Spleen (tissue), 11 donors: ENCODE measurements at regions not wholly inside any gene's neighbourhood (a gene's known extent, or its start where the extent isn't known, plus 50 kb on each side); places are given as distances from the start of the nearest gene placed in this dataset.

Source experiments
- DNase-seq: peaks from one replicate; pipeline ENCODE4 v3.0.0-alpha.2; 2020
- H3K27ac ChIP-seq, 8 donors: fragments of 200-600 bp; sonication (generic) in 7 of 8; 1 replicate in 4 of 8; 2 replicates in 4 of 8; pipeline versions ENCODE4 v1.5.0 to v1.8.0; 2016 to 2021; ENCODE audit warnings: inconsistent platforms in 4 of 8, mild to moderate bottlenecking in 4 of 8, moderate library complexity in 1 of 8
- H3K27me3 ChIP-seq, 7 donors: fragments of 200-600 bp; sonication (generic) in 6 of 7; replicated peaks in 1 of 7; 1 replicate in 4 of 7; 2 replicates in 3 of 7; pipeline versions ENCODE4 v1.5.0 to v1.8.0; 2016 to 2021; ENCODE audit warnings: inconsistent platforms in 3 of 7, mild to moderate bottlenecking in 1 of 7
- H3K36me3 ChIP-seq, 6 donors: fragments of 200-600 bp; sonication (generic) in 5 of 6; 1 replicate in 4 of 6; 2 replicates in 2 of 6; pipeline versions ENCODE4 v1.5.0 to v1.8.0; 2016 to 2021; ENCODE audit warnings: inconsistent platforms in 2 of 6
- H3K4me1 ChIP-seq, 6 donors: fragments of 200-600 bp; sonication (generic) in 5 of 6; 1 replicate in 3 of 6; 2 replicates in 3 of 6; pipeline versions ENCODE4 v1.5.0 to v1.8.0; 2016 to 2021; ENCODE audit warnings: inconsistent platforms in 3 of 6
- H3K4me3 ChIP-seq, 8 donors: fragments of 200-600 bp; sonication (generic) in 7 of 8; 1 replicate in 4 of 8; 2 replicates in 4 of 8; pipeline versions ENCODE4 v1.5.0 to v1.8.0; 2016 to 2021; ENCODE audit warnings: inconsistent platforms in 4 of 8, mild to moderate bottlenecking in 4 of 8, moderate library complexity in 2 of 8
- H3K9me3 ChIP-seq, 8 donors: fragments of 200-600 bp; sonication (generic) in 7 of 8; 1 replicate in 4 of 8; 2 replicates in 4 of 8; pipeline versions ENCODE4 v1.5.0 to v1.8.0; 2016 to 2021; ENCODE audit warnings: inconsistent platforms in 4 of 8
- CTCF ChIP-seq, 11 experiments: fragments of 200-600 bp in 7 of 11; fragments of 450-650 bp in 4 of 11; sonication (generic) in 4 of 11; IDR thresholded peaks in 8 of 11; conservative IDR thresholded peaks in 3 of 11; 1 replicate in 7 of 11; 2 replicates in 4 of 11; pipeline versions ENCODE4 v1.4.0 to v1.8.0; 2016 to 2021; ENCODE audit warnings: antibody characterized with exemption in 11 of 11, inconsistent platforms in 4 of 11, mild to moderate bottlenecking in 1 of 11
- POLR2A ChIP-seq, 3 donors: fragments of 450-650 bp; IDR thresholded peaks; one replicate each; pipeline ENCODE4 v1.5.1; 2017; ENCODE audit warnings: antibody characterized with exemption in 3 of 3, mild to moderate bottlenecking in 1 of 3
- POLR2AphosphoS5 ChIP-seq, 3 donors: sonication (generic); formaldehyde crosslinking; IDR thresholded peaks; one replicate each; pipeline ENCODE4 v1.5.1; 2017; ENCODE audit warnings: antibody characterized with exemption in 3 of 3
- WGBS, 5 donors: extraction: QIAGEN DNeasy Blood & Tissue Kit in 3 of 5; methylation state at CpG; one replicate each; pipeline versions ENCODE4 v1.1.5 to v1.1.7; 2013 to 2018; 5-methylcytosine and 5-hydroxymethylcytosine counted together
- intact Hi-C: fragments of 100-400 bp; cut with DNase I; formaldehyde crosslinking; loops from one replicate; pipeline ENCODE4 v1.15.0; 2023; ENCODE audit warnings: low total_unique reads
- donor health status: healthy with polysubstance abuse.
- donor health status: DM: no; HTN: no; CAD: no; lungs with moderate emphysema.
- donor health status: DM: no; HTN: no; CAD: no.
- donor health status: Bipolar disorder and iron deficiency.
- donor health status: healthy.
- donor health status: DM: no; HTN: no; CAD: no.
- donor health status: DM: yes; HTN: yes; CAD: no.

- intact Hi-C loops, result no loop called here
- DNase-seq, result no peak
- H3K27me3 ChIP-seq, result peaks cover 0 to 6% (median 0%) of the 10 kb centered on the region in 7 donors
- H3K4me3 ChIP-seq, result no peak overlapping the region
- no peaks in the 10 kb centered on the region for H3K4me1 ChIP-seq
- no peak overlapping the region for H3K27ac ChIP-seq
- H3K9me3 ChIP-seq, result no peaks in the 10 kb centered on the region
- 74 to 98% (median 92%) methylated on average over 3 of the region's 3 CpGs for WGBS, 5 donors
- H3K36me3 ChIP-seq, result no peaks in the 10 kb centered on the region
- TF ChIP-seq CTCF (IDR thresholded peaks at IDR 0.05 in 8 of 11, conservative IDR thresholded peaks at IDR 0.05 in 3 of 11), result no peak
- no peak for TF ChIP-seq POLR2A (IDR thresholded peaks at IDR 0.05)
- no peak for TF ChIP-seq POLR2AphosphoS5 (IDR thresholded peaks at IDR 0.05)
These were observed 600.0 kb upstream of the PLXNA2 start for GRCh38 chr1:208844158-208844557.

GRCh38 chr1:208848854-208849253 lies 604.7 kb upstream of the PLXNA2 start:
- Histone ChIP-seq H3K27me3 (no peaks in the 10 kb centered on the region), H3K4me1 (no peaks in the 10 kb centered on the region), H3K4me3 (no peak overlapping the region), H3K27ac (no peak overlapping the region), H3K9me3 (no peaks in the 10 kb centered on the region), H3K36me3 (no peaks in the 10 kb centered on the region)
- TF ChIP-seq CTCF (IDR thresholded peaks at IDR 0.05 in 8 of 11, conservative IDR thresholded peaks at IDR 0.05 in 3 of 11) (no peak), POLR2AphosphoS5 (IDR thresholded peaks at IDR 0.05) (no peak), POLR2A (IDR thresholded peaks at IDR 0.05) (no peak)
- DNase-seq, result no peak
- intact Hi-C loops, result no loop called here
- WGBS, 5 donors, result 76 to 92% (median 80%) methylated on average over 1 of the region's 1 CpG

GRCh38 chr1:208850442-208850841 lies 606.3 kb upstream of the PLXNA2 start:
- TF ChIP-seq POLR2A (IDR thresholded peaks at IDR 0.05) (no peak), POLR2AphosphoS5 (IDR thresholded peaks at IDR 0.05) (no peak), CTCF (IDR thresholded peaks at IDR 0.05 in 8 of 11, conservative IDR thresholded peaks at IDR 0.05 in 3 of 11) (no peak)
- Histone ChIP-seq H3K36me3 (no peaks in the 10 kb centered on the region), H3K27me3 (no peaks in the 10 kb centered on the region), H3K27ac (no peak overlapping the region), H3K4me3 (no peak overlapping the region), H3K4me1 (no peaks in the 10 kb centered on the region), H3K9me3 (no peaks in the 10 kb centered on the region)
- WGBS, 5 donors, result 85 to 90% (median 86%) methylated on average over 5 of the region's 5 CpGs
- intact Hi-C loops, result no loop called here
- DNase-seq, result no peak

- no peaks in the 10 kb centered on the region for H3K36me3 ChIP-seq
- WGBS, 5 donors, result 67 to 77% (median 70%) methylated on average over 2 of the region's 2 CpGs
- H3K9me3 ChIP-seq, result no peaks in the 10 kb centered on the region
- no peaks in the 10 kb centered on the region for H3K27me3 ChIP-seq
- no peak for DNase-seq
- TF ChIP-seq POLR2A (IDR thresholded peaks at IDR 0.05), result no peak
- no peak for TF ChIP-seq CTCF (IDR thresholded peaks at IDR 0.05 in 8 of 11, conservative IDR thresholded peaks at IDR 0.05 in 3 of 11)
- no peak for TF ChIP-seq POLR2AphosphoS5 (IDR thresholded peaks at IDR 0.05)
- H3K27ac ChIP-seq, result no peak overlapping the region
- H3K4me3 ChIP-seq, result no peak overlapping the region
- intact Hi-C loops, result no loop called here
- no peaks in the 10 kb centered on the region for H3K4me1 ChIP-seq
These were observed 607.2 kb upstream of the PLXNA2 start for GRCh38 chr1:208851366-208851765.
